GM10248 (cell line): ENCODE measurements at regions not wholly inside any gene's neighbourhood (a gene's known extent, or its start where the extent isn't known, plus 50 kb on each side); places are given as distances from the start of the nearest gene placed in this dataset.

Experiments used
- CTCF ChIA-PET: fragments of 300-600 bp; sonication (Branson Sonifier 250); formaldehyde crosslinking; extraction: SDS; loops from one replicate; lab custom pipeline; 2021; ENCODE audit warnings: antibody characterized with exemption; lab: Yijun Ruan, JAX
- POLR2A ChIA-PET: fragments of 350-650 bp; sonication (Branson Sonifier 250); formaldehyde crosslinking; extraction: SDS; loops from one replicate; lab custom pipeline; 2020; ENCODE audit warnings: antibody characterized with exemption; lab: Yijun Ruan, JAX
- DNase-seq: peaks from one replicate; pipeline ENCODE4 v3.0.0; 2012; ENCODE audit errors: extremely low spot score
- CTCF ChIP-seq: IDR thresholded peaks from 2 replicates; pipeline ENCODE4 v1.5.1; 2012; ENCODE audit warnings: mild to moderate bottlenecking, low read depth; ENCODE audit errors: extremely low read depth, missing control alignments, control extremely low read depth

GRCh38 chr11:107102692-107103477 lies 84.6 kb upstream of the GUCY1A2 start:
- ChIA-PET POLR2A (no interaction called here), CTCF (interaction anchor here (0.6 to 1.5 kb wide), 2 partner anchors 8 to 37 kb away, joined by 3 read pairs; no protein-coding TSS in a partner anchor)
- no peak for DNase-seq
- TF ChIP-seq CTCF = no peak

- ChIA-PET POLR2A (no interaction called here), CTCF (interaction anchor here (1.0 kb wide), 1 partner anchor 18 kb away, joined by 3 read pairs; no protein-coding TSS in a partner anchor)
- no peak for DNase-seq
- no peak for TF ChIP-seq CTCF
Measured at GRCh38 chr11:107092667-107093066, 74.4 kb upstream of the GUCY1A2 start.

- no peak for TF ChIP-seq CTCF
- CTCF ChIA-PET = no interaction called here
- POLR2A ChIA-PET = no interaction called here
- DNase-seq = no peak
Measured at GRCh38 chr11:107078375-107078774, 60.1 kb upstream of the GUCY1A2 start.

GRCh38 chr11:107076832-107077231 lies 58.6 kb upstream of the GUCY1A2 start:
- DNase-seq = no peak
- TF ChIP-seq CTCF = no peak
- ChIA-PET CTCF (no interaction called here), POLR2A (no interaction called here)

- no peak for DNase-seq
- no peak for TF ChIP-seq CTCF
- ChIA-PET CTCF (interaction anchor here (0.9 kb wide), 1 partner anchor 9 kb away, joined by 3 read pairs; no protein-coding TSS in a partner anchor), POLR2A (no interaction called here)
Measured at GRCh38 chr11:107071129-107071528, 52.9 kb upstream of the GUCY1A2 start.
